Heart left ventricle (tissue), 16 donors: ENCODE measurements at regions not wholly inside any gene's neighbourhood (a gene's known extent, or its start where the extent isn't known, plus 50 kb on each side); places are given as distances from the start of the nearest gene placed in this dataset.

ENCODE experiments used
- ATAC-seq, 4 donors: fragments of 200-7000 bp; cut with Tn5 transposase; one replicate each; pipeline ENCODE4 v1.9.1; 2020 to 2022; ENCODE audit warnings: moderate library complexity in 4 of 4, mild to moderate bottlenecking in 3 of 4, moderate number of reproducible peaks in 1 of 4
- DNase-seq, 5 donors: peaks; one replicate each; pipeline ENCODE4 v3.0.0-alpha.2; 2020
- H3K27ac ChIP-seq, 12 donors: fragments of 200-600 bp; sonication (generic) in 4 of 12; one replicate each; pipeline versions ENCODE4 v1.5.0 to v1.8.0; 2016 to 2022; ENCODE audit warnings: mild to moderate bottlenecking in 2 of 12
- H3K27me3 ChIP-seq, 9 donors: fragments of 200-600 bp; sonication (generic) in 2 of 9; one replicate each; pipeline versions ENCODE4 v1.5.1 to v1.8.0; 2016 to 2022; ENCODE audit warnings: mild to moderate bottlenecking in 3 of 9
- H3K36me3 ChIP-seq, 9 donors: fragments of 200-600 bp; sonication (generic) in 2 of 9; one replicate each; pipeline versions ENCODE4 v1.5.0 to v1.8.0; 2018 to 2022; ENCODE audit warnings: mild to moderate bottlenecking in 2 of 9
- H3K4me1 ChIP-seq, 12 donors: fragments of 200-600 bp; sonication (generic) in 4 of 12; one replicate each; pipeline versions ENCODE4 v1.5.0 to v1.8.0; 2016 to 2022; ENCODE audit warnings: mild to moderate bottlenecking in 3 of 12
- H3K4me3 ChIP-seq, 12 donors: fragments of 200-600 bp; sonication (generic) in 4 of 12; one replicate each; pipeline versions ENCODE4 v1.5.0 to v1.8.0; 2017 to 2022; ENCODE audit warnings: mild to moderate bottlenecking in 9 of 12, moderate library complexity in 4 of 12
- H3K9me3 ChIP-seq, 12 donors: fragments of 200-600 bp; sonication (generic) in 4 of 12; one replicate each; pipeline versions ENCODE4 v1.5.0 to v1.8.0; 2016 to 2022; ENCODE audit warnings: mild to moderate bottlenecking in 1 of 12
- POLR2A ChIP-seq, 2 donors: fragments of 450-650 bp; IDR thresholded peaks; one replicate each; pipeline ENCODE4 v1.6.1; 2017; ENCODE audit warnings: antibody characterized with exemption in 2 of 2, mild to moderate bottlenecking in 2 of 2, moderate library complexity in 2 of 2
- WGBS, 4 donors: extraction: QIAGEN DNeasy Blood & Tissue Kit in 2 of 4; methylation state at CpG; one replicate each; pipeline versions ENCODE4 v1.1.5 to v1.1.7; 2013 to 2018; 5-methylcytosine and 5-hydroxymethylcytosine counted together
- intact Hi-C, 10 donors: fragments of 100-400 bp; cut with DNase I; formaldehyde crosslinking; loops; one replicate each; pipeline versions ENCODE4 v1.11.1 to v1.14.2; 2022
- TF ChIP-seq, protein P1 (sequence below), 12 donors: fragments of 200-600 bp; sonication (generic) in 4 of 12; IDR thresholded peaks; one replicate each; pipeline versions ENCODE4 v1.5.0 to v1.8.0; 2018 to 2022; ENCODE audit warnings: antibody characterized with exemption in 12 of 12, mild to moderate bottlenecking in 5 of 12
- donor health status: ischemic (EF 13 %, LVEDD 7.1; RV severe dilation, severe dysfunction).
- donor health status: healthy with polysubstance abuse.
- donor health status: DM: no; HTN: yes; CAD: no.
- donor health status: DM: no; HTN: no; CAD: no.
- donor health status: ischemic (EF 25% LVEDD 6.9; RV normal size, moderate dysfunction).
- donor health status: ischemic (EF 25% LVEDD 5.7; RV mildly dilated, moderate dysfunction).
- donor health status: healthy.
- donor health status: DM: yes; HTN: yes; CAD: no.
- donor health status: ischemic (EF 35%, LVEDD 5.7; RV mildly dilated, moderate dysfunction).
- donor health status: nonischemic (EF 11% LVEDD 7.7; RV severe dilation, severe dysfunction).
- donor health status: DM: yes; HTN: yes; CAD: no.
- donor health status: PGD.
- donor health status: ischemic (EF 29% LVEDD 5.4; RV normal size, mild dysfunction).
- donor health status: nonischemic (EF 23%, LVEDD 6.1; RV moderate dilation, normal function).

DNA sequence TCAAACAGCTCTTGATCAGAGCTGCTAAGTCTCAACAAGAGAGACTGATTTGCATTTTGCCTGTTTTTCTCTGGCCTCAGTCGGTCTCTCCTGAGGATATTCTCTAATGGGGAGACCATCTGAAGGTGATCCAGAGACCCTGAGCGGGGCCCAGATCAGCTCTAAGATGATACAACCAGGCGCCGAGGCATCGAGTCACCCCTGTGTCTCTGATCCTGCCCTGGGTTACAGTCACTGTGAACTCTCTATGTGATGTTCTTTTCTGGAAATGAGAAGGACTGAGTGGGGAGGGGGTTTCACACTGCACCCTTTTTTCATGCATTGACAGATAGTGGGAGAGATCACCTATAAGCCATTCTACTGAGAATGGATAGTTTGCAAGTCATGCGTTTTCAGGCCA lies 247.6 kb upstream of the PWP1 start:
- Histone ChIP-seq H3K27ac (no peak overlapping the region), H3K9me3 (no peaks in the 10 kb centered on the region), H3K36me3 (no peaks in the 10 kb centered on the region), H3K27me3 (peaks cover 0 to 15% (median 0%) of the 10 kb centered on the region in 9 donors), H3K4me3 (no peak overlapping the region), H3K4me1 (peaks cover 0 to 4% (median 0%) of the 10 kb centered on the region in 12 donors)
- DNase-seq (no peak), ATAC-seq (no peak)
- no peak for TF ChIP-seq POLR2A (IDR thresholded peaks at IDR 0.05)
- TF ChIP-seq, protein P1, sequence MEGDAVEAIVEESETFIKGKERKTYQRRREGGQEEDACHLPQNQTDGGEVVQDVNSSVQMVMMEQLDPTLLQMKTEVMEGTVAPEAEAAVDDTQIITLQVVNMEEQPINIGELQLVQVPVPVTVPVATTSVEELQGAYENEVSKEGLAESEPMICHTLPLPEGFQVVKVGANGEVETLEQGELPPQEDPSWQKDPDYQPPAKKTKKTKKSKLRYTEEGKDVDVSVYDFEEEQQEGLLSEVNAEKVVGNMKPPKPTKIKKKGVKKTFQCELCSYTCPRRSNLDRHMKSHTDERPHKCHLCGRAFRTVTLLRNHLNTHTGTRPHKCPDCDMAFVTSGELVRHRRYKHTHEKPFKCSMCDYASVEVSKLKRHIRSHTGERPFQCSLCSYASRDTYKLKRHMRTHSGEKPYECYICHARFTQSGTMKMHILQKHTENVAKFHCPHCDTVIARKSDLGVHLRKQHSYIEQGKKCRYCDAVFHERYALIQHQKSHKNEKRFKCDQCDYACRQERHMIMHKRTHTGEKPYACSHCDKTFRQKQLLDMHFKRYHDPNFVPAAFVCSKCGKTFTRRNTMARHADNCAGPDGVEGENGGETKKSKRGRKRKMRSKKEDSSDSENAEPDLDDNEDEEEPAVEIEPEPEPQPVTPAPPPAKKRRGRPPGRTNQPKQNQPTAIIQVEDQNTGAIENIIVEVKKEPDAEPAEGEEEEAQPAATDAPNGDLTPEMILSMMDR (IDR thresholded peaks at IDR 0.05): no peak
- intact Hi-C loops: no loop called here
- WGBS, 4 donors: 86 to 94% (median 93%) methylated on average over 5 to 6 of the region's 6 CpGs

- Histone ChIP-seq H3K27me3 (peaks cover 0 to 15% (median 0%) of the 10 kb centered on the region in 9 donors), H3K27ac (no peak overlapping the region), H3K9me3 (no peaks in the 10 kb centered on the region), H3K4me1 (peaks cover 0 to 4% (median 0%) of the 10 kb centered on the region in 12 donors), H3K36me3 (no peaks in the 10 kb centered on the region), H3K4me3 (no peak overlapping the region)
- ATAC-seq (no peak), DNase-seq (no peak)
- 34 to 43% (median 37%) methylated on average over 8 of the region's 8 CpGs for WGBS, 4 donors
- TF ChIP-seq, protein P1 (IDR thresholded peaks at IDR 0.05): no peak
- no peak for TF ChIP-seq POLR2A (IDR thresholded peaks at IDR 0.05)
- intact Hi-C loops: no loop called here
Observed at GRCh38 chr12:107439026-107439738, 246.4 kb upstream of the PWP1 start.

DNA sequence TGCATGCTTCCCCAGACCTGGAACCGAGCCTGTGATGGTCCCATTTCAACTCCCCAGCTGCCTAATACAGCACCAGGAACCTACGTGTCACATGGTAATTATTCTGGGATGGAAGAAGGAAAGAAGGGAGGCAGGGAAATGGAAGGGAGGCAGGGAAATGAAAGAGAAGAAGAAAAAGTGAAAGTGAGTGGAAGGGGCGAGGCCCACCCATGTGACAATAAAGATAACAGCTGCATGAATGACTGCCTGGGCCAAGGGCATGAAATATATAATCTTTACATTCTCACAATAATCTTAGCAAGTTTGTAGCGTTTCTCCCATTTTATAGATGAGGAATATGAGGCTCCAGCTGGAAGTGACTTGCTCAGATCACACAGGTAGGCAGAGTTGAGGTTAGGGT lies 245.0 kb upstream of the PWP1 start:
- DNase-seq (no peak), ATAC-seq (no peak)
- H3K9me3 ChIP-seq: no peaks in the 10 kb centered on the region
- H3K4me3 ChIP-seq: no peak overlapping the region
- no peaks in the 10 kb centered on the region for H3K36me3 ChIP-seq
- peaks cover 0 to 15% (median 0%) of the 10 kb centered on the region in 9 donors for H3K27me3 ChIP-seq
- WGBS, 4 donors: 77 to 81% (median 79%) methylated on average over 4 of the region's 4 CpGs
- peaks cover 0 to 4% (median 0%) of the 10 kb centered on the region in 12 donors for H3K4me1 ChIP-seq
- intact Hi-C loops: no loop called here
- TF ChIP-seq, protein P1 (IDR thresholded peaks at IDR 0.05): no peak
- H3K27ac ChIP-seq: no peak overlapping the region

GRCh38 chr12:107441665-107442300 lies 243.8 kb upstream of the PWP1 start:
- ATAC-seq (no peak), DNase-seq (no peak)
- intact Hi-C loops: no loop called here
- peaks cover 0 to 4% (median 0%) of the 10 kb centered on the region in 12 donors for H3K4me1 ChIP-seq
- WGBS, 4 donors: 63 to 71% (median 66%) methylated on average over 8 of the region's 8 CpGs
- peaks cover 0 to 15% (median 0%) of the 10 kb centered on the region in 9 donors for H3K27me3 ChIP-seq
- no peak overlapping the region for H3K27ac ChIP-seq
- peak overlapping the region in 3 of 12 donors; percentile 14 to 30 (median 19) for H3K4me3 ChIP-seq
- TF ChIP-seq, protein P1 (IDR thresholded peaks at IDR 0.05): no peak
- TF ChIP-seq POLR2A (IDR thresholded peaks at IDR 0.05): no peak
- H3K36me3 ChIP-seq: no peaks in the 10 kb centered on the region
- H3K9me3 ChIP-seq: no peaks in the 10 kb centered on the region
